ENCODE measurements at regions not wholly inside any gene's neighbourhood (a gene's known extent, or its start where the extent isn't known, plus 50 kb on each side); places are given as distances from the start of the nearest gene placed in this dataset.

GRCh38 chr16:8110572-8111514 lies 479.5 kb downstream of the TMEM114 start:
- Histone ChIP-seq H3K4me1 (no peaks in the 10 kb centered on the region), H3K4me3 (no peak overlapping the region), H3K27me3 (no peaks in the 10 kb centered on the region), H3K27ac (no peak overlapping the region), H3K9me3 (no peaks in the 10 kb centered on the region), H3K36me3 (no peaks in the 10 kb centered on the region)
- intact Hi-C loops (cut with DNase I; ENCODE audit: low total_unique reads) = no loop called here
- no peak for TF ChIP-seq POLR2A (IDR thresholded peaks at IDR 0.05)
- no peak for TF ChIP-seq CTCF (IDR thresholded peaks at IDR 0.05)
- no peak for DNase-seq

DNA sequence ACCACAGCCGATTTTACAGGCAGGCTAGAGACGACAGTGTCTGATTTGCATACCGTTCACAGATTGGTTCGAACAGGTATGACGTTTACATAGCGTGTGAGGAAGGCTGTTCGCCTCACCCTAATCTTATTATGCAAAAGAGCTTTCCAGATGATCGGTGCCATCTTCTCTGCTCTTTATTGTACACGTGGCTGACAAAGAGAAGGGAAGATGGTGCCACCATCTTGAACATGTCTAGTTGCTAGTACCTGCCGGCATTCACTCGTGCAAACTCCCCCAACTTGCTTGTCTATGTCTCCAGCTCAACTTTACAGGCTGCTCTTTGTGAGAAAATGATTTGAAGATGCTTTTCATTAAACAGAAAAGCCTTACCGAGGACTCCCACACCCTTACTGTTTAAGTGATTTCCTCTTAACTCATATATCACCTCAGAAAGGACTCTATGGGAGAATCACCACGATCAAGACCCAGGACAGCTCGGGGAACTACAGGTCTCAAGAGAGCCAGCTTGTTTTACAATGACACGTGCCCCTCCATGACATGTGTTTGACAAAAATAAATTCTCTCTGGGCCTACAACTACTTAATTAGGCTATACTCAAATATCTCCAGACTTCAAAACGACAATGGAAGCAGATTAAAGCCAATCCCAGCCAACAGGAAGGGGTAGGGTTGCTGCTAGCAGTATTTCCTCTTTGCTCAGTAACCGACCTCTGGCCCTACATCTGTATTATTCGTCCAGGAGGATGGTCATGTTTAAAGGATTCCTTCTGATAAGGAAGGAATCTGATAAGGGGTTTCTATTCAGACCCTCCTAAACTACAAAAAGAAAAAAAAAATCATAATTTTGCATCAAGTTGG lies 480.6 kb downstream of the TMEM114 start:
- no peak for TF ChIP-seq POLR2A (IDR thresholded peaks at IDR 0.05)
- no peak for TF ChIP-seq CTCF (IDR thresholded peaks at IDR 0.05)
- no peak overlapping the region for H3K27ac ChIP-seq
- H3K27me3 ChIP-seq = no peaks in the 10 kb centered on the region
- no peaks in the 10 kb centered on the region for H3K9me3 ChIP-seq
- H3K36me3 ChIP-seq = no peaks in the 10 kb centered on the region
- intact Hi-C loops (cut with DNase I; ENCODE audit: low total_unique reads) = no loop called here
- no peak overlapping the region for H3K4me3 ChIP-seq
- H3K4me1 ChIP-seq = no peaks in the 10 kb centered on the region
- no peak for DNase-seq

GRCh38 chr16:8108991-8109509 lies 481.3 kb downstream of the TMEM114 start:
- H3K27me3 ChIP-seq = no peaks in the 10 kb centered on the region
- no peak overlapping the region for H3K27ac ChIP-seq
- TF ChIP-seq POLR2A (IDR thresholded peaks at IDR 0.05) (no peak), CTCF (IDR thresholded peaks at IDR 0.05) (no peak)
- intact Hi-C loops (cut with DNase I; ENCODE audit: low total_unique reads) = no loop called here
- DNase-seq = no peak
- no peaks in the 10 kb centered on the region for H3K36me3 ChIP-seq
- no peaks in the 10 kb centered on the region for H3K4me1 ChIP-seq
- no peaks in the 10 kb centered on the region for H3K9me3 ChIP-seq
- H3K4me3 ChIP-seq = no peak overlapping the region

DNA sequence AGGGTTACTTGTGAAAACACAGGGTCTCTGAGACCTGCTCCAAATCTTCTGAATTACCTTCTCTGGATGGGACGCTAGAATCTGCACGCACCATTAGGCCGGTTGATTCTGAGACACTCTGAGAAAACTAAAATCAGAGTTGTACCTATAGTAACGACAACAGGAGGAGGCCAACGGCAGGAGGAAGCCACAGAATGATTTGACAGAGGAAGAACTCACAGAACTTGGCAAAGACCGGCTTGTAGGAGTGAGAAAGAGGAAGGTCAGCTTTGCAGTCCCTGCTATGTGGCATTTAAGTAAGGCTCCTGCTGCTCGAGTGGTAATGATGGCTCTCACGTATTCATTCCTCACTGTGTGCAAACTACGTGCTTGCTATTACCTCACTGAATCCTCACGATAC lies 483.0 kb downstream of the TMEM114 start:
- no peak overlapping the region for H3K4me3 ChIP-seq
- no peaks in the 10 kb centered on the region for H3K4me1 ChIP-seq
- TF ChIP-seq POLR2A (IDR thresholded peaks at IDR 0.05) (no peak), CTCF (IDR thresholded peaks at IDR 0.05) (no peak)
- no peaks in the 10 kb centered on the region for H3K27me3 ChIP-seq
- H3K27ac ChIP-seq = no peak overlapping the region
- H3K36me3 ChIP-seq = no peaks in the 10 kb centered on the region
- intact Hi-C loops (cut with DNase I; ENCODE audit: low total_unique reads) = no loop called here
- no peaks in the 10 kb centered on the region for H3K9me3 ChIP-seq
- DNase-seq = no peak
